OCI-LY3 (cell line): ENCODE measurements at regions not wholly inside any gene's neighbourhood (a gene's known extent, or its start where the extent isn't known, plus 50 kb on each side); places are given as distances from the start of the nearest gene placed in this dataset.

Source experiments
- CTCF ChIP-seq: fragments of 200-600, 300-600 bp; sonication (generic); IDR thresholded peaks from 2 replicates; pipeline ENCODE4 v1.5.1; 2014; ENCODE audit warnings: antibody characterized with exemption, low read length, low read depth
- EZH2phosphoT487 ChIP-seq: fragments of 200-600 bp; shearing (Covaris generic); IDR thresholded peaks from 2 replicates; pipeline ENCODE4 v1.6.1; 2018; ENCODE audit warnings: antibody characterized with exemption, mixed run types, low read depth

- no peak for TF ChIP-seq CTCF
- TF ChIP-seq EZH2phosphoT487, result no peak
These were observed 185.3 kb downstream of the FAT3 start for GRCh38 chr11:92409956-92410355.
